ENCODE measurements at regions not wholly inside any gene's neighbourhood (a gene's known extent, or its start where the extent isn't known, plus 50 kb on each side); places are given as distances from the start of the nearest gene placed in this dataset.

GRCh38 chr19:30273184-30273583 is 99.0 kb upstream of the ZNF536 start:
- no peak for TF ChIP-seq CTCF (IDR thresholded peaks at IDR 0.05; ENCODE audit: unreplicated experiment)
- Mint-ChIP-seq H3K4me1 (ENCODE audit: insufficient read depth, unreplicated experiment) (no peaks in the 10 kb centered on the region), H3K27me3 (ENCODE audit: insufficient read depth, unreplicated experiment) (no peaks in the 10 kb centered on the region), H3K27ac (ENCODE audit: low read depth, unreplicated experiment) (no peak overlapping the region), H3K36me3 (ENCODE audit: insufficient read depth, unreplicated experiment) (no peaks in the 10 kb centered on the region), H3K9me3 (ENCODE audit: unreplicated experiment) (peaks cover 35% of the 10 kb centered on the region), H3K4me3 (ENCODE audit: unreplicated experiment) (no peak overlapping the region)
- POLR2A ChIA-PET: no interaction called here
- CTCF ChIA-PET: interaction anchor here (0.7 kb wide), 1 partner anchor 153 kb away, joined by 4 read pairs; no protein-coding TSS in a partner anchor
- BruUV-seq (replicated peaks): no TSS peak
- no peak for DNase-seq (ENCODE audit: unreplicated experiment)
- intact Hi-C loops (cut with micrococcal nuclease): no loop called here

DNA sequence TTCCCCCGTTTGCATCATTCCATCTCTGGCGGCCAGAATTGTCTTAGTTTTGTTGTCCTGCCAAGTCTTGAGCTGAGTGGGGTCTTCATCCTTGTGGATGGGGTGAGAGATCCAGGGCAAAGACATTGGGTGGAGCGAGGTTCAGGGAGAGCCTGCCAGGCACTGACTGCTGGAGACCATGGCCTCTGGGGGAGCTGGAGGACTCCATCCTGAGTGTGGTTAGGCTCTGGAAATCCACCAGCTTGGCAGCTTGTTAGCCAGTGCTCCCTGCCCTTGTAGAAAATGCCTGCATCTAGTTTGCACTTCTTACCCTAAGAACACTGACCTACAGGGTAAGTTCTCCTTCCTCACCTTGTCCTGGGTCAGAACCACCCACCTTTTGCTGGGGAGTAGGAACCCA is 97.2 kb upstream of the ZNF536 start:
- Mint-ChIP-seq H3K9me3 (ENCODE audit: unreplicated experiment) (peaks cover 38% of the 10 kb centered on the region), H3K4me1 (ENCODE audit: insufficient read depth, unreplicated experiment) (no peaks in the 10 kb centered on the region), H3K4me3 (ENCODE audit: unreplicated experiment) (no peak overlapping the region), H3K36me3 (ENCODE audit: insufficient read depth, unreplicated experiment) (no peaks in the 10 kb centered on the region), H3K27ac (ENCODE audit: low read depth, unreplicated experiment) (no peak overlapping the region), H3K27me3 (ENCODE audit: insufficient read depth, unreplicated experiment) (no peaks in the 10 kb centered on the region)
- TF ChIP-seq CTCF (IDR thresholded peaks at IDR 0.05; ENCODE audit: unreplicated experiment): no peak
- no peak for DNase-seq (ENCODE audit: unreplicated experiment)
- no TSS peak for BruUV-seq (replicated peaks)
- intact Hi-C loops (cut with micrococcal nuclease): no loop called here
- POLR2A ChIA-PET: no interaction called here
- CTCF ChIA-PET: no interaction called here

- H3K4me3 Mint-ChIP-seq (ENCODE audit: unreplicated experiment): no peak overlapping the region
- no TSS peak for BruUV-seq (replicated peaks)
- H3K27ac Mint-ChIP-seq (ENCODE audit: low read depth, unreplicated experiment): no peak overlapping the region
- H3K9me3 Mint-ChIP-seq (ENCODE audit: unreplicated experiment): peaks cover 46% of the 10 kb centered on the region
- DNase-seq (ENCODE audit: unreplicated experiment): no peak
- H3K36me3 Mint-ChIP-seq (ENCODE audit: insufficient read depth, unreplicated experiment): no peaks in the 10 kb centered on the region
- intact Hi-C loops (cut with micrococcal nuclease): no loop called here
- no peaks in the 10 kb centered on the region for H3K4me1 Mint-ChIP-seq (ENCODE audit: insufficient read depth, unreplicated experiment)
- H3K27me3 Mint-ChIP-seq (ENCODE audit: insufficient read depth, unreplicated experiment): no peaks in the 10 kb centered on the region
- POLR2A ChIA-PET: no interaction called here
- CTCF ChIA-PET: interaction anchor here (0.5 to 0.6 kb wide), 2 partner anchors 372 to 476 kb away, joined by 3 read pairs; no protein-coding TSS in a partner anchor
- no peak for TF ChIP-seq CTCF (IDR thresholded peaks at IDR 0.05; ENCODE audit: unreplicated experiment)
These were observed 95.9 kb upstream of the ZNF536 start for GRCh38 chr19:30276011-30276882.

DNA sequence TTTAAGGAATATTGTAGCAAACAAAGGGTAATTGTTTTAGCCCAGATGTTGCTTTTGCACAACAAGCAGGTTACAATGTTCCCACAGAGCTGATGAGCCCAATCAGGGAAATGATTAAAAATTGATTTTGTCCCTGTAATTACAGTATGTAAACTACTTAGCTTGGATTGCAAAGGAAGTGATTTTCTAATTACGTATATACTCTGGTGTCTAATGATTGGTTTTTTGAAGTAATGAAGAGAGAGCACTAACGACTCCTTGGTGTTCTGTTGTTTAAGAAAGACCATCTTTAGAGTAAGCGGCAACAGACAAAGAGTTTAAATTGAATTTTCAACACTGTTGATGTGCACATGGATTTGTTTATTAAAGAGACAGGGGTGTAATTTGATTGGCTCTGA is 95.3 kb upstream of the ZNF536 start:
- Mint-ChIP-seq H3K27me3 (ENCODE audit: insufficient read depth, unreplicated experiment) (no peaks in the 10 kb centered on the region), H3K9me3 (ENCODE audit: unreplicated experiment) (peaks cover 46% of the 10 kb centered on the region), H3K4me1 (ENCODE audit: insufficient read depth, unreplicated experiment) (no peaks in the 10 kb centered on the region), H3K4me3 (ENCODE audit: unreplicated experiment) (no peak overlapping the region), H3K27ac (ENCODE audit: low read depth, unreplicated experiment) (no peak overlapping the region), H3K36me3 (ENCODE audit: insufficient read depth, unreplicated experiment) (no peaks in the 10 kb centered on the region)
- TF ChIP-seq CTCF (IDR thresholded peaks at IDR 0.05; ENCODE audit: unreplicated experiment): no peak
- DNase-seq (ENCODE audit: unreplicated experiment): no peak
- ChIA-PET POLR2A (no interaction called here), CTCF (interaction anchor here (0.5 kb wide), 1 partner anchor 476 kb away, joined by 3 read pairs; no protein-coding TSS in a partner anchor)
- intact Hi-C loops (cut with micrococcal nuclease): no loop called here
- no TSS peak for BruUV-seq (replicated peaks)
